Activated CD4-positive, CD25-positive, alpha-beta regulatory T cell treated with anti-CD3 and anti-CD28 coated beads, Interleukin-2, amount 50 U/mL, for 24 hours (primary cell): ENCODE measurements at regions not wholly inside any gene's neighbourhood (a gene's known extent, or its start where the extent isn't known, plus 50 kb on each side); places are given as distances from the start of the nearest gene placed in this dataset.
A peak's percentile ranks its signal among the peaks of the same experiment; 100 is the strongest.

ENCODE experiments used
- ATAC-seq, 2 donors: fragments of 150-1000 bp; cut with Tn5 transposase; one replicate each; pipeline ENCODE4 v1.10.0; 2021; ENCODE audit warnings: mild to moderate bottlenecking in 1 of 2, moderate library complexity in 1 of 2

GRCh38 chr9:6703898-6704639 is 53.7 kb upstream of the KDM4C start:
- ATAC-seq = peak; percentile 88 to 93

DNA sequence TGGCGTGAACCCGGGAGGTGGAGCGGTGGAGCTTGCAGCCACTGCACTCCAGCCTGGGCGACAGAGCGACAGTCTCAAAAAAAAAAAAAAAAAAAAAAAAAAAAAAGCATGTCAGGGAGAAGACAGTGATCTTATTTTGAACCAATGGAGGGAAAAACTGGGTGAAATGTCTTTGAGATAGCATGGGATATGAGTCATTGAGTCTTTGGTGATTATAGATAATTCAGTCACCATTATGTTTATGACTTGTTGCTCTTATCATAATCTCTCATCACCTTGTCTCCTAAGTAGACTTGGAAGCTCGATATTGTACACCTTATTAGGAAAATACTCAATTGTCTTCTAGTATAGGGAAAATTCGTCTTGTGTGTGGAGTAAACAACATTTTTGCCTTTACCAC is 55.1 kb upstream of the KDM4C start:
- ATAC-seq = peak in 1 of 2 donors; percentile 21

- no peak for ATAC-seq
Measured at GRCh38 chr9:6696178-6696577, 50.6 kb upstream of the GLDC start.

DNA sequence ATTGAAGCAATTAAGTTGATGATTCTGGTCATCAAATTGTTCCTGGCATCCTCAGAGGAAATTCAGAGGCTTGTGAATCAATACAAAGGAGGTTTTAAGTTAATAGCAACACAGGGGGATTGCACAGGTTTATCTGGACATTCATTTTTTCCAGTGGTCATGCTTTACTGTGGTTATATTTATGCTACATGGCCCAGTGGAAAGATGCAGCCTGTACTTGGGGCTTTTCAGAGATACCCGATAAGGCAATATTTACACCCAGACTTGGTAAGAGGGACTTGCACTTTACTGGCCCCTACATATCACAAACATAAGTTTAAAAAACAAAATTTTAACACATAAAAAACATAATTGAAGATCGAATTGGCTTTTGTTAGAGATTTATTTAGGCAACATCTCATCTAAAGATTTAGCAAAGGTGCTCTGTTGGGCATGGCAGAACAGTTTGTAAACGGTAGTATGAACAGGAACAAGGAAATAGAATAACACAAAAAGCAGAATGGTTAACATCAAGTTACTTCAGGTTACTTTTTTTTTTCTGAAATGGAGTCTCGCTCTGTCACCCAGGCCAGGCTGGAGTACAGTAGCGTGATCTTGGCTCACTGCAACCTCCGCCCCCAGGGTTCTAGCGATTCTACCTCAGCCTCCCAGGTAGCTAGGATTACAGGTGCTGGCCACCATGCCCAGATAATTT is 49.7 kb upstream of the GLDC start:
- ATAC-seq = no peak
